CD4-positive, alpha-beta T cell treated with Interleukin-4 for 1 hour (primary cell): ENCODE measurements at regions not wholly inside any gene's neighbourhood (a gene's known extent, or its start where the extent isn't known, plus 50 kb on each side); places are given as distances from the start of the nearest gene placed in this dataset.

Experiments
- DNase-seq, 2 donors: peaks; one replicate each; pipeline ENCODE4 v3.0.0-alpha.2; 2020 to 2022

DNA sequence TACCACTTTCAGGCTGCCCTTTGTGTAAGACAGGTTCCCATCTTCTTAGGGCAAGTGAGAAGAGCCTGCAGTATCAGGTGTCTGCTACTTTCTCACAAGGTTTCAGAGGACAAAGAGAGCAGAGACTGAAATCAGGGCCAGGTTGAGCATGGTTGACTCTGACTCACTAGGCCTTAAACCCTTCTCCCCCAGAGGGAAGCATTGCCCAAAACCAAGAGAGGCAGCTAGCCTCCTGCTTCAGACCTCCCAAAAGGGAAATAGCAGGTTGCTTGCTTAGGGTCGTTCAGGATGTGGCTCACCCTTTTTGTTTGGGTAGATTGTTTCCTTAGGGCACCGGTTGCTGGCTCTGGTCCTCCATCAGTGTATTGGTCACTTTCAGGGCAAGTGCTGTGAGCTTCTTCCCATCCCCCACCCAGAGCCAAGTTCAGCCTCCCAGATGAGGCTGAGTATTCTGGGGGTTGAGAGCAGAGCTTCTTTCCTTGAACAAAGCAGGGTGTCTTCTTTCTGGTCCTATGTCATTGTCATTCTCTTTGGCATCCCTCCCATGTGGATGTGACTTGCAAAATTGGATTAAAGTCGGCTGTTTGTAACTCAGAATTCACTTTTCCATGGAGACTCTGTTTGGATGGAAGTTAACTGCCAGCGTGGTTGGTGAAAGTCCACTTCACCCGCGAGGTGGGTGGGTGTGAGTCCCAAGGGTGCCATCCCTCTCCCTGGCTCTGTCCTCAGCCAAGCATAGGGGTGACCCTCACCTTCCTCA is 55.5 kb upstream of the GALNT2 start:
- no peak for DNase-seq

DNA sequence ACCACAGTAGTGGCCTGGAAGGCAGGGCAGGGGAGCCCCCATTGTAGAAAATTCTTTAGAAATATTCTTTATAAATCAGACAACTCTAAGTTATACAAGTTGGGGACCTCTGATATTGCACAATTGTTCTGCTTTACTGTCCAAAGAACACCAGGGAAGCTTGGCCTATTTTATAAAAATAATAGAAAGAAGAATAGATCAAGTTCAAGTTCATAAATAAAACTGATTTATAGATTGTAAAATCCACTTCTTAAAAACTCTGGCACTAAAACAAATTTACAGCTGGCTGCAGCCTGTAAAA is 55.0 kb upstream of the GALNT2 start:
- no peak for DNase-seq

DNA sequence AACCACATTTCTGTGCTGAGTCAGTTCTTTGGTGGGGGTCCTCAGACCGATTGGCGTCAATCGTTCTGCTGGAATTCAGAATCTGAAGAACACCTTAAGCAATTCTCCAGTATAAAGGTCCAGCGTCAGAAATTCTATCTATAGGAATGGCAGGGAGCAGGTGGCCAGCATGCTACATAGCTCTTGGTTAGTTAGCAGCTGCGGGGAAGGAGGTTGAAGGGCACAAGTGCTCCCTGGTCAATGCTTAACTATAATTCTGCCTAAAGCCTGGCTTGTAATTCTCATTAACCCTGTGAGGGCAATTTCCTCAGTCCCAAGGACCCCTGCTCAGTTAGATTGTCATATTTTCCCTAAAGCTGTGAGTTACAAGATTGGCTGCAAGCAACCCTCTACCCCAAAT is 54.3 kb upstream of the GALNT2 start:
- DNase-seq, result no peak

DNA sequence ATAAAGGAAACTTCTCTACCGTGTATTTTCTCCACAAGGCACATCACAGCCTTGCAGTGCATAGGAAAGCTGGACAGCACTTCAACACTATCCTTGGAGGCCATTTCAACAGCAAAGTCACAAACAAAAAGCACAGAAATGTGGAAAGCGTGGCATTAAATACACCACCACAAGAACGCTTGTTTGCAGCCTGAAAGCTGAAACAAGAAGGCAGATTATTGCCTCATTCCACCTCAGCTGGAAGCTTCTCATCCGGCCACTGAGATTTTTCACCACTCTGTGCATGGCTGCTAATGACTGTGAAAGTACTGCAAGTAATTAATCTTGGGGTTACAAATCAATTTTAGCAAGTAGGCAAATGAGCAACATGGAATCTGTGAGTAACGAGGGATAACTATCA is 50.9 kb upstream of the GALNT2 start:
- DNase-seq, result no peak
